Gastroesophageal sphincter (tissue), 4 donors: ENCODE measurements at regions not wholly inside any gene's neighbourhood (a gene's known extent, or its start where the extent isn't known, plus 50 kb on each side); places are given as distances from the start of the nearest gene placed in this dataset.

ENCODE experiments used
- ATAC-seq: fragments of 150-250 bp; one replicate; pipeline ENCODE4 v1.9.1; 2016; ENCODE audit warnings: mild to moderate bottlenecking, moderate library complexity
- H3K27ac ChIP-seq, 4 donors: fragments of 200-600 bp; sonication (generic) in 3 of 4; 1 replicate in 3 of 4; 2 replicates in 1 of 4; pipeline ENCODE4 v1.5.1; 2016 to 2019
- H3K27me3 ChIP-seq: fragments of 200-600 bp; sonication (generic); one replicate; pipeline ENCODE4 v1.5.1; 2019
- H3K36me3 ChIP-seq, 2 donors: fragments of 200-600 bp; sonication (generic); one replicate each; pipeline ENCODE4 v1.5.1; 2019; ENCODE audit warnings: control low read depth in 1 of 2
- H3K4me1 ChIP-seq, 3 donors: fragments of 200-600 bp; sonication (generic); 1 replicate in 2 of 3; 2 replicates in 1 of 3; pipeline ENCODE4 v1.5.1; 2016 to 2019; ENCODE audit warnings: control low read depth in 2 of 3
- H3K4me3 ChIP-seq, 2 donors: fragments of 200-600 bp; sonication (generic); one replicate each; pipeline ENCODE4 v1.5.1; 2019; ENCODE audit warnings: mild to moderate bottlenecking in 1 of 2, moderate library complexity in 1 of 2
- H3K9me3 ChIP-seq, 3 donors: fragments of 200-600 bp; sonication (generic); one replicate each; pipeline ENCODE4 v1.5.1; 2017 to 2019; ENCODE audit warnings: control low read depth in 2 of 3
- EP300 ChIP-seq: sonication (generic); formaldehyde crosslinking; IDR thresholded peaks from one replicate; pipeline ENCODE4 v1.6.1; 2017; ENCODE audit warnings: antibody characterized with exemption, mild to moderate bottlenecking
- POLR2A ChIP-seq, 2 donors: fragments of 450-650 bp; IDR thresholded peaks; one replicate each; pipeline ENCODE4 v1.6.1; 2017; ENCODE audit warnings: antibody characterized with exemption in 2 of 2, mild to moderate bottlenecking in 2 of 2, moderate library complexity in 1 of 2
- POLR2AphosphoS5 ChIP-seq: sonication (generic); formaldehyde crosslinking; IDR thresholded peaks from one replicate; pipeline ENCODE4 v1.6.1; 2017; ENCODE audit warnings: antibody characterized with exemption
- WGBS, 2 donors: methylation state at CpG; one replicate each; pipeline ENCODE4 v1.1.5; 2018; ENCODE audit warnings: low coverage in 1 of 2; 5-methylcytosine and 5-hydroxymethylcytosine counted together
- TF ChIP-seq, protein P1 (sequence below), 4 experiments: fragments of 200-600 bp in 2 of 4; fragments of 450-650 bp in 2 of 4; sonication (generic) in 1 of 4; IDR thresholded peaks; one replicate each; pipeline ENCODE4 v1.5.1; 2017 to 2019; ENCODE audit warnings: antibody characterized with exemption in 4 of 4, mild to moderate bottlenecking in 2 of 4, moderate library complexity in 2 of 4

DNA sequence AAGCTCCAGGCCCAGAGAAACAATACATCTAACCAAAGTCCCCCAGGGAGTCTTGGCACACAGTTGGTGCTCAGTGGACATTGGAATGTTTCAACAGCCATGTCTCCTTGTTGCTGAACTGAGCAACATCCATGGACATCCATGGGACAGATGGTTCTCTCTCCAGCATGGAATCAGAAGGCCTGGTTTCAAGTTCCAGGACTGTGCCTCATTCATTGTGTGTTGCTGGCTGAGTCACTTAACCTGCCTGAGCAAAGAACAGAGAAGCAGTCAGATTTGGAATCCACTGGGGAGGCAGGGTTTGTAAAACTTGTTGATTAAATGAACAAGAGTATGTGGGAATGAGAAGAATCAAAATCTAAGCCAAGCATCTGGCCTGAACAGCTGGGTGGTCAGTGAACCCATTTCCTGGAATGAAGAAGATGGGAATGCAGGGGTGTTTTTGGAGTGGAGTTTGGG, 147.9 kb downstream of the CHIC2 start:
- no peak overlapping the region for H3K27ac ChIP-seq
- TF ChIP-seq POLR2A (IDR thresholded peaks at IDR 0.05): no peak
- TF ChIP-seq, protein P1, sequence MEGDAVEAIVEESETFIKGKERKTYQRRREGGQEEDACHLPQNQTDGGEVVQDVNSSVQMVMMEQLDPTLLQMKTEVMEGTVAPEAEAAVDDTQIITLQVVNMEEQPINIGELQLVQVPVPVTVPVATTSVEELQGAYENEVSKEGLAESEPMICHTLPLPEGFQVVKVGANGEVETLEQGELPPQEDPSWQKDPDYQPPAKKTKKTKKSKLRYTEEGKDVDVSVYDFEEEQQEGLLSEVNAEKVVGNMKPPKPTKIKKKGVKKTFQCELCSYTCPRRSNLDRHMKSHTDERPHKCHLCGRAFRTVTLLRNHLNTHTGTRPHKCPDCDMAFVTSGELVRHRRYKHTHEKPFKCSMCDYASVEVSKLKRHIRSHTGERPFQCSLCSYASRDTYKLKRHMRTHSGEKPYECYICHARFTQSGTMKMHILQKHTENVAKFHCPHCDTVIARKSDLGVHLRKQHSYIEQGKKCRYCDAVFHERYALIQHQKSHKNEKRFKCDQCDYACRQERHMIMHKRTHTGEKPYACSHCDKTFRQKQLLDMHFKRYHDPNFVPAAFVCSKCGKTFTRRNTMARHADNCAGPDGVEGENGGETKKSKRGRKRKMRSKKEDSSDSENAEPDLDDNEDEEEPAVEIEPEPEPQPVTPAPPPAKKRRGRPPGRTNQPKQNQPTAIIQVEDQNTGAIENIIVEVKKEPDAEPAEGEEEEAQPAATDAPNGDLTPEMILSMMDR (IDR thresholded peaks at IDR 0.05): no peak
- TF ChIP-seq EP300: no peak
- TF ChIP-seq POLR2AphosphoS5: no peak
- no peaks in the 10 kb centered on the region for H3K36me3 ChIP-seq
- H3K4me1 ChIP-seq: no peaks in the 10 kb centered on the region
- H3K27me3 ChIP-seq: peaks cover 34% of the 10 kb centered on the region
- no peaks in the 10 kb centered on the region for H3K9me3 ChIP-seq
- H3K4me3 ChIP-seq: no peak overlapping the region
- no peak for ATAC-seq

DNA sequence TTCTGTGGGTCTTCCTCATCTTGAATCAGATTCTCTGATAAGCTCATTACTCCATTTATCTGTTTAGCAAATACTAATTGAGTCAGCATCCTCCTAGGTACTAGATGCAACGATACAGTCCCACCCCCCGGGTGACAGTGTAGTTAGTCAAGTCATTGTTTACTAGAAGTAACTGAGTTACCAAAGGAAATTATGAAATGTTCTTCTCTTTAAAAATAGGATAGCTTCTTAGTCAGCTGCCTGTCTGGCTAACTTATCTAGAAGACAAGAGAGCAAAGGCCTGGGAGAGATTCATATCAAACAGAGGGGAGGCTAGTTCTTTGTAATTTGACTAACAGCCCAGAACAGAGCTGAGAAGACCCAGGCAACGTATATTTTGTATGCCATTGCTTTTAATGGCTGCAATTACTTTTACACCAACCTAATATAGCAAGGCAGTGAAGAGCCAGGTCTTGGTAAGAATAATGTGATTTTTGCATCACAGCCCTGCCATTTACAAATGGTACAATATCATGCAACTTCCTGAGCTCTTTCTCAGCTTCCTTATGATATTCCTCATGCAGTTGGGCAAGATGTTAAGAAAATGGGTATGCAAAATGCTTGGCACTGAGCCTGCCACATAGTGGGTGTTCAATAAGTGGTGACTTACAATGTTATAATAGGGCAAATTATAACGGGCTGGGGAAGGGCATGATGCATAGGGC, 149.9 kb downstream of the CHIC2 start:
- H3K27ac ChIP-seq: no peak overlapping the region
- peak; percentile 74 for ATAC-seq
- TF ChIP-seq POLR2A (IDR thresholded peaks at IDR 0.05) (no peak), POLR2AphosphoS5 (no peak), EP300 (no peak)
- TF ChIP-seq, protein P1 (IDR thresholded peaks at IDR 0.05): no peak
- no peaks in the 10 kb centered on the region for H3K9me3 ChIP-seq
- no peak overlapping the region for H3K4me3 ChIP-seq
- H3K27me3 ChIP-seq: peaks cover 51% of the 10 kb centered on the region
- H3K36me3 ChIP-seq: no peaks in the 10 kb centered on the region
- no peaks in the 10 kb centered on the region for H3K4me1 ChIP-seq
- 39 to 80% methylated on average over 4 of the region's 4 CpGs for WGBS, 2 donors

DNA sequence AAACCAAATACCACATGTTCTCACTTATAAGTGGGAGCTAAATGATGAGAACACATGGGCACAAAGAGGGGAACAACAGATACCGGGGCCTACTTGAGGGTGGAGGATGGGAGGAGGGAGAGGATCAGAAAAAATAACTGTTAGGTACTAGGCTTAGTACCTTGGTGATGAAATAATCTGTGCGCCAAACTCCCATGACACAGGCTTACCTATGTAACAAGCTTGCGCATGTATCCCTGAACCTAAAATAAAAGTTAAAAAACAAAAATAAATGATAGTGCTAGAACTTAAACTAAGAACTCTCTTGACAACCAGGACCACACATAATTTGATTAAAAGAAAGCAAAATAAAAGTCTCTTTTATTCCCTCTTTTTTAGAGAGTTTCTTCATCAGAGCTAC, 150.6 kb downstream of the CHIC2 start:
- H3K27ac ChIP-seq: no peak overlapping the region
- 93 to 96% methylated on average over 3 of the region's 3 CpGs for WGBS, 2 donors
- ATAC-seq: no peak
- no peak overlapping the region for H3K4me3 ChIP-seq
- TF ChIP-seq EP300 (no peak), POLR2A (IDR thresholded peaks at IDR 0.05) (no peak), POLR2AphosphoS5 (no peak)
- TF ChIP-seq, protein P1 (IDR thresholded peaks at IDR 0.05): no peak
- peaks cover 0 to 6% (median 0%) of the 10 kb centered on the region in 3 donors for H3K4me1 ChIP-seq
- H3K27me3 ChIP-seq: peaks cover 51% of the 10 kb centered on the region
- no peaks in the 10 kb centered on the region for H3K36me3 ChIP-seq
- H3K9me3 ChIP-seq: no peaks in the 10 kb centered on the region

DNA sequence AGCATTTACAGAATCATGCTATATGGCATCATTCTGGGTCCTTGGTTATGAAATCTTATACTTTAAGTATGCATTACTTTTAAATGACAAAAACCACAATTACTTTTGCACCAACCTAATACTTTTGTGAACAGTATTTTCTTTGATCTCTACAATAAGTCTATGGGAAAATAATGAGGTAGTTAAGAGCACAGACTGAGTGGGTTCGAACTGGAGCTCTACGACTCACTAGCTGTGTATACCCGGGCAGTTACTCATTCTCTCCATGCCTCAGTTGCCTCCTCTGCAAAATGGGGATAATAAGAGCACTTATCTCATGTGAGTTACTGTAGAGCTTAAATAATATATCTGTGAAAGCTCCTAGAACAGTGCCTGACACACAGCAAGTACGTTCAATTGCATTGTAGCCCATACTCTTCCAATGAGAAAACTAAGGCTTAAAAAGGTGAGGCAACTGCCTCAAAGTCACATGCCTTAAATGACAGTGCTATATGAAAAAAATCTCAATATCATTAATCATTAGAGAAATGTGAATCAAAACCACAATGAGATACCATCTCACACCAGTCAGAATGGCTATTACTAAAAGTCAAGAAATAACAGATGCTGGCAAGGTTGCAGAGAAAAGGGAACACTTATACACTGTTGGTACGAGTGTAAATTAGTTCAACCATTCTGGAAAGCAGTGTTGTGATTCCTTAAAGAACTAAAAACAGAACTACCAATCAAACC, 151.5 kb downstream of the CHIC2 start:
- Histone ChIP-seq H3K27me3 (peaks cover 56% of the 10 kb centered on the region), H3K36me3 (no peaks in the 10 kb centered on the region), H3K9me3 (no peaks in the 10 kb centered on the region), H3K27ac (no peak overlapping the region), H3K4me3 (no peak overlapping the region), H3K4me1 (peaks cover 0 to 12% (median 0%) of the 10 kb centered on the region in 3 donors)
- WGBS, 2 donors: 80 to 86% methylated on average over 5 of the region's 5 CpGs
- TF ChIP-seq EP300: no peak
- TF ChIP-seq POLR2A (IDR thresholded peaks at IDR 0.05): no peak
- TF ChIP-seq, protein P1 (IDR thresholded peaks at IDR 0.05): no peak
- no peak for TF ChIP-seq POLR2AphosphoS5
- ATAC-seq: no peak
